Muscle of back (tissue), 3 donors: ENCODE measurements at regions not wholly inside any gene's neighbourhood (a gene's known extent, or its start where the extent isn't known, plus 50 kb on each side); places are given as distances from the start of the nearest gene placed in this dataset.

Source experiments
- DNase-seq, 3 donors: peaks; one replicate each; pipeline versions ENCODE4 v3.0.0 to v3.0.0-alpha.2; 2013

- DNase-seq: peak in 2 of 3 donors; percentile 1 to 25
These were observed 604.0 kb downstream of the HS3ST4 start for GRCh38 chr16:26295625-26296304.

GRCh38 chr16:26301516-26301915, 609.8 kb downstream of the HS3ST4 start:
- DNase-seq: no peak

GRCh38 chr16:26316683-26317464, 625.1 kb downstream of the HS3ST4 start:
- no peak for DNase-seq

GRCh38 chr16:26317885-26318284, 626.1 kb downstream of the HS3ST4 start:
- DNase-seq: no peak

- no peak for DNase-seq
These were observed 638.9 kb downstream of the HS3ST4 start for GRCh38 chr16:26330654-26331053.

GRCh38 chr16:26334218-26335111, 642.7 kb downstream of the HS3ST4 start:
- DNase-seq: no peak

- DNase-seq: no peak
These were observed 643.6 kb downstream of the HS3ST4 start for GRCh38 chr16:26335236-26335853.

GRCh38 chr16:26342621-26343020, 650.9 kb downstream of the HS3ST4 start:
- no peak for DNase-seq

GRCh38 chr16:26344240-26344776, 652.5 kb downstream of the HS3ST4 start:
- DNase-seq: no peak

- DNase-seq: no peak
These were observed 653.2 kb downstream of the HS3ST4 start for GRCh38 chr16:26344976-26345375.

GRCh38 chr16:26345966-26346365, 654.2 kb downstream of the HS3ST4 start:
- no peak for DNase-seq

GRCh38 chr16:26348095-26348494, 656.3 kb downstream of the HS3ST4 start:
- DNase-seq: no peak

- DNase-seq: no peak
These were observed 669.1 kb downstream of the HS3ST4 start for GRCh38 chr16:26360867-26361266.

- no peak for DNase-seq
These were observed 671.8 kb downstream of the HS3ST4 start for GRCh38 chr16:26363581-26363980.

GRCh38 chr16:26365161-26365940, 673.6 kb downstream of the HS3ST4 start:
- peak in 2 of 3 donors; percentile 7 to 49 for DNase-seq

GRCh38 chr16:26371349-26371869, 679.6 kb downstream of the HS3ST4 start:
- DNase-seq: no peak

- DNase-seq: no peak
These were observed 682.6 kb downstream of the HS3ST4 start for GRCh38 chr16:26374279-26374925.

GRCh38 chr16:26382586-26382985, 684.1 kb upstream of the C16orf82 start:
- DNase-seq: no peak

GRCh38 chr16:26386096-26386495, 680.6 kb upstream of the C16orf82 start:
- no peak for DNase-seq

- DNase-seq: no peak
These were observed 674.9 kb upstream of the C16orf82 start for GRCh38 chr16:26391833-26392232.
